ENCODE measurements at regions not wholly inside any gene's neighbourhood (a gene's known extent, or its start where the extent isn't known, plus 50 kb on each side); places are given as distances from the start of the nearest gene placed in this dataset.

- no peak overlapping the region for H3K27ac ChIP-seq (ENCODE audit: low read depth, low read length, severe bottlenecking)
- 90 to 92% methylated on average over 2 to 3 of the region's 3 CpGs for WGBS, 2 experiments (ENCODE audit: insufficient coverage in 2 of 2)
Measured at GRCh38 chr21:38696579-38696978, 109.2 kb upstream of the ETS2 start.

GRCh38 chr21:38699048-38699447 lies 106.7 kb upstream of the ETS2 start:
- H3K36me3 ChIP-seq (ENCODE audit: control insufficient read depth, insufficient read depth, low read length) = no peaks in the 10 kb centered on the region
- H3K27ac ChIP-seq (ENCODE audit: low read depth, low read length, severe bottlenecking) = no peak overlapping the region
- 73 to 88% methylated on average over 2 of the region's 2 CpGs for WGBS, 2 experiments (ENCODE audit: insufficient coverage in 2 of 2)
- H3K4me3 ChIP-seq (ENCODE audit: extremely low read depth, insufficient read depth, low read length, poor library complexity, severe bottlenecking) = no peak overlapping the region
- no peaks in the 10 kb centered on the region for H3K9me3 ChIP-seq (ENCODE audit: control insufficient read depth, low read length)
- no peaks in the 10 kb centered on the region for H3K4me1 ChIP-seq (ENCODE audit: control insufficient read depth, insufficient read depth, low read length, poor library complexity, severe bottlenecking)

More at GRCh38 chr21:38696579-38696978, 109.2 kb upstream of the ETS2 start:
- H3K36me3 ChIP-seq (ENCODE audit: control insufficient read depth, insufficient read depth, low read length) = no peaks in the 10 kb centered on the region
- H3K4me1 ChIP-seq (ENCODE audit: control insufficient read depth, insufficient read depth, low read length, poor library complexity, severe bottlenecking) = no peaks in the 10 kb centered on the region
- no peak overlapping the region for H3K4me3 ChIP-seq (ENCODE audit: extremely low read depth, insufficient read depth, low read length, poor library complexity, severe bottlenecking)
- no peaks in the 10 kb centered on the region for H3K9me3 ChIP-seq (ENCODE audit: control insufficient read depth, low read length)

GRCh38 chr21:38702196-38702595 lies 103.5 kb upstream of the ETS2 start:
- Histone ChIP-seq H3K27ac (ENCODE audit: low read depth, low read length, severe bottlenecking) (no peak overlapping the region), H3K4me1 (ENCODE audit: control insufficient read depth, insufficient read depth, low read length, poor library complexity, severe bottlenecking) (no peaks in the 10 kb centered on the region), H3K9me3 (ENCODE audit: control insufficient read depth, low read length) (no peaks in the 10 kb centered on the region), H3K4me3 (ENCODE audit: extremely low read depth, insufficient read depth, low read length, poor library complexity, severe bottlenecking) (no peak overlapping the region), H3K36me3 (ENCODE audit: control insufficient read depth, insufficient read depth, low read length) (no peaks in the 10 kb centered on the region)
- WGBS, 2 experiments (ENCODE audit: insufficient coverage in 2 of 2) = 83 to 87% methylated on average over 2 to 7 of the region's 9 CpGs

- H3K9me3 ChIP-seq (ENCODE audit: control insufficient read depth, low read length) = no peaks in the 10 kb centered on the region
- 17 to 100% methylated on average over 1 of the region's 4 CpGs for WGBS, 2 experiments (ENCODE audit: insufficient coverage in 2 of 2)
Measured at GRCh38 chr21:38709876-38710275, 95.9 kb upstream of the ETS2 start.

GRCh38 chr21:38712071-38712470 lies 93.7 kb upstream of the ETS2 start:
- H3K4me1 ChIP-seq (ENCODE audit: control insufficient read depth, insufficient read depth, low read length, poor library complexity, severe bottlenecking) = no peaks in the 10 kb centered on the region
- H3K36me3 ChIP-seq (ENCODE audit: control insufficient read depth, insufficient read depth, low read length) = no peaks in the 10 kb centered on the region
- H3K27ac ChIP-seq (ENCODE audit: low read depth, low read length, severe bottlenecking) = no peak overlapping the region
- 80% methylated on average over 1 of the region's 1 CpG; no CpG with 5 or more reads in 1 of the 2 experiments for WGBS, 2 experiments (ENCODE audit: insufficient coverage in 2 of 2)
- H3K4me3 ChIP-seq (ENCODE audit: extremely low read depth, insufficient read depth, low read length, poor library complexity, severe bottlenecking) = no peak overlapping the region
- H3K9me3 ChIP-seq (ENCODE audit: control insufficient read depth, low read length) = no peaks in the 10 kb centered on the region

More at GRCh38 chr21:38709876-38710275, 95.9 kb upstream of the ETS2 start:
- Histone ChIP-seq H3K4me1 (ENCODE audit: control insufficient read depth, insufficient read depth, low read length, poor library complexity, severe bottlenecking) (no peaks in the 10 kb centered on the region), H3K27ac (ENCODE audit: low read depth, low read length, severe bottlenecking) (no peak overlapping the region), H3K36me3 (ENCODE audit: control insufficient read depth, insufficient read depth, low read length) (no peaks in the 10 kb centered on the region), H3K4me3 (ENCODE audit: extremely low read depth, insufficient read depth, low read length, poor library complexity, severe bottlenecking) (no peak overlapping the region)

GRCh38 chr21:38712664-38713063 lies 93.1 kb upstream of the ETS2 start:
- 100% methylated on average over 1 of the region's 3 CpGs; no CpG with 5 or more reads in 1 of the 2 experiments for WGBS, 2 experiments (ENCODE audit: insufficient coverage in 2 of 2)
- Histone ChIP-seq H3K4me3 (ENCODE audit: extremely low read depth, insufficient read depth, low read length, poor library complexity, severe bottlenecking) (no peak overlapping the region), H3K4me1 (ENCODE audit: control insufficient read depth, insufficient read depth, low read length, poor library complexity, severe bottlenecking) (no peaks in the 10 kb centered on the region), H3K36me3 (ENCODE audit: control insufficient read depth, insufficient read depth, low read length) (no peaks in the 10 kb centered on the region), H3K9me3 (ENCODE audit: control insufficient read depth, low read length) (no peaks in the 10 kb centered on the region), H3K27ac (ENCODE audit: low read depth, low read length, severe bottlenecking) (no peak overlapping the region)

GRCh38 chr21:38714039-38714817 lies 91.5 kb upstream of the ETS2 start:
- Histone ChIP-seq H3K4me1 (ENCODE audit: control insufficient read depth, insufficient read depth, low read length, poor library complexity, severe bottlenecking) (no peaks in the 10 kb centered on the region), H3K4me3 (ENCODE audit: extremely low read depth, insufficient read depth, low read length, poor library complexity, severe bottlenecking) (no peak overlapping the region), H3K36me3 (ENCODE audit: control insufficient read depth, insufficient read depth, low read length) (no peaks in the 10 kb centered on the region), H3K9me3 (ENCODE audit: control insufficient read depth, low read length) (no peaks in the 10 kb centered on the region), H3K27ac (ENCODE audit: low read depth, low read length, severe bottlenecking) (no peak overlapping the region)
- 100% methylated on average over 1 of the region's 4 CpGs; no CpG with 5 or more reads in 1 of the 2 experiments for WGBS, 2 experiments (ENCODE audit: insufficient coverage in 2 of 2)

GRCh38 chr21:38714999-38715398 lies 90.7 kb upstream of the ETS2 start:
- Histone ChIP-seq H3K27ac (ENCODE audit: low read depth, low read length, severe bottlenecking) (no peak overlapping the region), H3K9me3 (ENCODE audit: control insufficient read depth, low read length) (no peaks in the 10 kb centered on the region), H3K4me1 (ENCODE audit: control insufficient read depth, insufficient read depth, low read length, poor library complexity, severe bottlenecking) (no peaks in the 10 kb centered on the region), H3K36me3 (ENCODE audit: control insufficient read depth, insufficient read depth, low read length) (no peaks in the 10 kb centered on the region), H3K4me3 (ENCODE audit: extremely low read depth, insufficient read depth, low read length, poor library complexity, severe bottlenecking) (no peak overlapping the region)
- WGBS, 2 experiments (ENCODE audit: insufficient coverage in 2 of 2) = 60 to 97% methylated on average over 1 to 4 of the region's 5 CpGs

GRCh38 chr21:38716088-38716487 lies 89.6 kb upstream of the ETS2 start:
- H3K36me3 ChIP-seq (ENCODE audit: control insufficient read depth, insufficient read depth, low read length) = no peaks in the 10 kb centered on the region
- H3K27ac ChIP-seq (ENCODE audit: low read depth, low read length, severe bottlenecking) = no peak overlapping the region
- H3K9me3 ChIP-seq (ENCODE audit: control insufficient read depth, low read length) = no peaks in the 10 kb centered on the region
- no peak overlapping the region for H3K4me3 ChIP-seq (ENCODE audit: extremely low read depth, insufficient read depth, low read length, poor library complexity, severe bottlenecking)
- 67 to 91% methylated on average over 1 of the region's 2 CpGs for WGBS, 2 experiments (ENCODE audit: insufficient coverage in 2 of 2)
- H3K4me1 ChIP-seq (ENCODE audit: control insufficient read depth, insufficient read depth, low read length, poor library complexity, severe bottlenecking) = no peaks in the 10 kb centered on the region

- Histone ChIP-seq H3K27ac (ENCODE audit: low read depth, low read length, severe bottlenecking) (no peak overlapping the region), H3K4me3 (ENCODE audit: extremely low read depth, insufficient read depth, low read length, poor library complexity, severe bottlenecking) (no peak overlapping the region), H3K9me3 (ENCODE audit: control insufficient read depth, low read length) (no peaks in the 10 kb centered on the region), H3K4me1 (ENCODE audit: control insufficient read depth, insufficient read depth, low read length, poor library complexity, severe bottlenecking) (no peaks in the 10 kb centered on the region), H3K36me3 (ENCODE audit: control insufficient read depth, insufficient read depth, low read length) (no peaks in the 10 kb centered on the region)
- WGBS, 2 experiments (ENCODE audit: insufficient coverage in 2 of 2) = 92 to 97% methylated on average over 5 of the region's 5 CpGs
Measured at GRCh38 chr21:38716942-38717341, 88.8 kb upstream of the ETS2 start.

GRCh38 chr21:38718481-38718880 lies 87.2 kb upstream of the ETS2 start:
- Histone ChIP-seq H3K27ac (ENCODE audit: low read depth, low read length, severe bottlenecking) (no peak overlapping the region), H3K4me1 (ENCODE audit: control insufficient read depth, insufficient read depth, low read length, poor library complexity, severe bottlenecking) (no peaks in the 10 kb centered on the region), H3K36me3 (ENCODE audit: control insufficient read depth, insufficient read depth, low read length) (no peaks in the 10 kb centered on the region), H3K4me3 (ENCODE audit: extremely low read depth, insufficient read depth, low read length, poor library complexity, severe bottlenecking) (no peak overlapping the region), H3K9me3 (ENCODE audit: control insufficient read depth, low read length) (no peaks in the 10 kb centered on the region)
- 100% methylated on average over 2 of the region's 3 CpGs; no CpG with 5 or more reads in 1 of the 2 experiments for WGBS, 2 experiments (ENCODE audit: insufficient coverage in 2 of 2)
